NCI-H2171 (cell line): ENCODE measurements at regions not wholly inside any gene's neighbourhood (a gene's known extent, or its start where the extent isn't known, plus 50 kb on each side); places are given as distances from the start of the nearest gene placed in this dataset.

Source experiments
- DNase-seq: peaks from one replicate; lab custom pipeline; 2025; lab: John Stamatoyannopoulos, UW

GRCh38 chr3:105923140-105923539 is 54.3 kb upstream of the CBLB start:
- DNase-seq, result no peak

GRCh38 chr3:105927741-105928140 is 58.9 kb upstream of the CBLB start:
- DNase-seq, result no peak

GRCh38 chr3:105930733-105931132 is 61.9 kb upstream of the CBLB start:
- no peak for DNase-seq

GRCh38 chr3:105931500-105931899 is 62.7 kb upstream of the CBLB start:
- no peak for DNase-seq

GRCh38 chr3:105933871-105934270 is 65.1 kb upstream of the CBLB start:
- no peak for DNase-seq

GRCh38 chr3:105938101-105938500 is 69.3 kb upstream of the CBLB start:
- peak; percentile 85 for DNase-seq

- DNase-seq, result peak; percentile 49
Observed at GRCh38 chr3:105938806-105939205, 70.0 kb upstream of the CBLB start.

GRCh38 chr3:105944276-105944675 is 75.5 kb upstream of the CBLB start:
- DNase-seq, result no peak

GRCh38 chr3:105944721-105945120 is 75.9 kb upstream of the CBLB start:
- no peak for DNase-seq

GRCh38 chr3:105948101-105948500 is 79.3 kb upstream of the CBLB start:
- no peak for DNase-seq

GRCh38 chr3:105950881-105951600 is 82.2 kb upstream of the CBLB start:
- DNase-seq, result no peak

- DNase-seq, result no peak
Observed at GRCh38 chr3:105953831-105954230, 85.0 kb upstream of the CBLB start.

GRCh38 chr3:105956306-105956705 is 87.5 kb upstream of the CBLB start:
- DNase-seq, result no peak

GRCh38 chr3:105957722-105958121 is 88.9 kb upstream of the CBLB start:
- no peak for DNase-seq

- peak; percentile 98 for DNase-seq
Observed at GRCh38 chr3:105958237-105959000, 89.6 kb upstream of the CBLB start.

GRCh38 chr3:105959851-105960250 is 91.0 kb upstream of the CBLB start:
- DNase-seq, result peak; percentile 14

- DNase-seq, result peak; percentile 65
Observed at GRCh38 chr3:105960381-105960780, 91.6 kb upstream of the CBLB start.

- no peak for DNase-seq
Observed at GRCh38 chr3:105963161-105963560, 94.3 kb upstream of the CBLB start.

GRCh38 chr3:105965384-105965783 is 96.6 kb upstream of the CBLB start:
- no peak for DNase-seq

GRCh38 chr3:105967117-105967516 is 98.3 kb upstream of the CBLB start:
- no peak for DNase-seq

- DNase-seq, result no peak
Observed at GRCh38 chr3:105970283-105970682, 101.5 kb upstream of the CBLB start.

GRCh38 chr3:105972069-105972468 is 103.3 kb upstream of the CBLB start:
- no peak for DNase-seq

- no peak for DNase-seq
Observed at GRCh38 chr3:105974381-105974780, 105.6 kb upstream of the CBLB start.

- DNase-seq, result no peak
Observed at GRCh38 chr3:105976196-105976595, 107.4 kb upstream of the CBLB start.
